Suprapubic skin (tissue), 4 donors: ENCODE measurements at regions not wholly inside any gene's neighbourhood (a gene's known extent, or its start where the extent isn't known, plus 50 kb on each side); places are given as distances from the start of the nearest gene placed in this dataset.

ENCODE experiments used
- EP300 ChIP-seq: sonication (generic); formaldehyde crosslinking; IDR thresholded peaks from one replicate; pipeline ENCODE4 v1.6.1; 2017; ENCODE audit warnings: antibody characterized with exemption
- POLR2A ChIP-seq, 2 donors: fragments of 450-650 bp; IDR thresholded peaks; one replicate each; pipeline ENCODE4 v1.6.1; 2017; ENCODE audit warnings: antibody characterized with exemption in 2 of 2, mild to moderate bottlenecking in 2 of 2, moderate library complexity in 2 of 2
- POLR2AphosphoS5 ChIP-seq, 3 donors: sonication (generic); formaldehyde crosslinking; IDR thresholded peaks; one replicate each; pipeline ENCODE4 v1.6.1; 2017; ENCODE audit warnings: antibody characterized with exemption in 3 of 3

DNA sequence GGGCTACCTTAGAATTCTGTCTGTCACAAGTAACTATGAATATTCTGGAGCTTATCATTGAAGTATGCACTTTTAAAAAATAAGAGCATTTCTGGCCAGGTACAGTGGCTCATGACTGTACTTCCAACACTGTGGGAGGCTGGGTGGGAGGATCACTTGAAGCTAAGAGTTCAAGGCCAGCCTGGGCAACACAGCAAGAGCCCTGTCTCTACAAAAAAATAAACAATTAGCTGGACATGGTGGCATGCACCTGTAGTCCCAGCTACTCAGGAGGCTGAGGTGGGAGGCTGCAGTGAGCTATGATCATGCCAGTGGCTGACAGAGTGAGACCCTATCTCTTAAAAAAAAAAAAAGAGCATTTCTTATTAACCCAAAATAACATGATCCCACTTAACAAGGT is 60.0 kb upstream of the BRD7 start:
- TF ChIP-seq POLR2AphosphoS5 (IDR thresholded peaks at IDR 0.05) (no peak), POLR2A (IDR thresholded peaks at IDR 0.05) (no peak), EP300 (no peak)
